B cell (primary cell): ENCODE measurements at regions not wholly inside any gene's neighbourhood (a gene's known extent, or its start where the extent isn't known, plus 50 kb on each side); places are given as distances from the start of the nearest gene placed in this dataset.

Experiments
- ATAC-seq: fragments of 200-7000 bp; cut with Tn5 transposase; one replicate; pipeline ENCODE4 v1.10.0; 2021; ENCODE audit warnings: low read depth, mild to moderate bottlenecking, moderate number of reproducible peaks, moderate library complexity
- CTCF ChIA-PET: fragments of 350-600 bp; sonication (Branson Sonifier 250); formaldehyde crosslinking; loops from one replicate; lab custom pipeline; 2021; ENCODE audit warnings: antibody characterized with exemption, inconsistent platforms; lab: Charles Lee
- POLR2A ChIA-PET: fragments of 350-600 bp; sonication (Branson Sonifier 250); formaldehyde crosslinking; loops from one replicate; lab custom pipeline; 2021; ENCODE audit warnings: antibody characterized with exemption; lab: Charles Lee
- DNase-seq: peaks from one replicate; pipeline ENCODE4 v3.0.0; 2013
- H2AFZ ChIP-seq: 2 replicates; pipeline ENCODE4 v1.6.1; 2012; ENCODE audit warnings: mild to moderate bottlenecking, low read depth, low read length; ENCODE audit not compliant: insufficient read depth, poor library complexity, severe bottlenecking
- H3K27ac ChIP-seq, 2 donors: 1 replicate in 1 of 2; 2 replicates in 1 of 2; pipeline ENCODE4 v1.5.1; 2012 to 2013; ENCODE audit warnings: low read length in 2 of 2, mild to moderate bottlenecking in 2 of 2, moderate library complexity in 1 of 2
- H3K27me3 ChIP-seq, 4 experiments: fragments of 200-600 bp in 1 of 4; sonication (generic) in 1 of 4; replicated peaks in 1 of 4; 1 replicate in 2 of 4; 2 replicates in 2 of 4; pipeline versions ENCODE4 v1.6.1 to v1.7.0; 2013 to 2016; ENCODE audit warnings: low read length in 3 of 4, mild to moderate bottlenecking in 2 of 4, mixed read lengths in 1 of 4, moderate library complexity in 1 of 4; ENCODE audit not compliant: insufficient read depth in 4 of 4, control insufficient read depth in 3 of 4; ENCODE audit errors: control extremely low read depth in 1 of 4
- H3K36me3 ChIP-seq, 2 experiments: replicated peaks in 1 of 2; 1 replicate in 1 of 2; 2 replicates in 1 of 2; pipeline versions ENCODE4 v1.6.1 to v1.7.1; 2013; ENCODE audit warnings: low read length in 1 of 2; ENCODE audit not compliant: insufficient read depth in 2 of 2, control insufficient read depth in 1 of 2; ENCODE audit errors: control extremely low read depth in 1 of 2, extremely low read depth in 1 of 2
- H3K4me1 ChIP-seq, 2 donors: fragments of 200-600 bp in 1 of 2; sonication (generic) in 1 of 2; 1 replicate in 1 of 2; 2 replicates in 1 of 2; pipeline versions ENCODE4 v1.5.1 to v1.6.1; 2013 to 2017; ENCODE audit warnings: low read length in 2 of 2; ENCODE audit not compliant: control insufficient read depth in 2 of 2, insufficient read depth in 2 of 2
- H3K4me2 ChIP-seq: replicated peaks from 2 replicates; pipeline ENCODE3; 2012; ENCODE audit warnings: mild to moderate bottlenecking, low read depth, low read length; ENCODE audit not compliant: poor library complexity, severe bottlenecking
- H3K4me3 ChIP-seq, 5 experiments: fragments of 200-600 bp in 1 of 5; sonication (generic) in 1 of 5; 1 replicate in 3 of 5; 2 replicates in 2 of 5; pipeline versions ENCODE4 v1.5.1 to v1.7.0; 2011 to 2016; ENCODE audit warnings: low read length in 4 of 5, mild to moderate bottlenecking in 4 of 5, low read depth in 2 of 5, control low read depth in 1 of 5, moderate library complexity in 1 of 5; ENCODE audit not compliant: insufficient read depth in 1 of 5; ENCODE audit errors: control extremely low read depth in 1 of 5, extremely low read depth in 1 of 5
- H3K79me2 ChIP-seq: fragments of 200-600 bp; sonication (generic); one replicate; pipeline ENCODE4 v1.6.0; 2016; ENCODE audit warnings: low read length; ENCODE audit not compliant: control insufficient read depth, insufficient read depth
- H3K9ac ChIP-seq: fragments of 200-600 bp; sonication (generic); 2 replicates; pipeline ENCODE4 v1.6.1; 2017; ENCODE audit warnings: mild to moderate bottlenecking, low read length, moderate library complexity
- H3K9me3 ChIP-seq, 3 donors: one replicate each; pipeline versions ENCODE4 v1.6.1 to v1.7.1; 2013; ENCODE audit warnings: low read length in 2 of 3; ENCODE audit not compliant: control insufficient read depth in 2 of 3, insufficient read depth in 1 of 3; ENCODE audit errors: control extremely low read depth in 1 of 3
- H4K20me1 ChIP-seq: 2 replicates; pipeline ENCODE4 v1.6.0; 2012; ENCODE audit warnings: mild to moderate bottlenecking, low read length; ENCODE audit not compliant: insufficient read depth, control insufficient read depth, poor library complexity, severe bottlenecking
- H3K27ac Mint-ChIP-seq: one replicate; pipeline ENCODE4 v1.8.0; 2021; ENCODE audit warnings: mixed read lengths
- H3K27me3 Mint-ChIP-seq: one replicate; pipeline ENCODE4 v1.8.0; 2021; ENCODE audit warnings: mixed read lengths
- H3K4me1 Mint-ChIP-seq: one replicate; pipeline ENCODE4 v1.8.0; 2021; ENCODE audit warnings: mixed read lengths
- H3K4me3 Mint-ChIP-seq: one replicate; pipeline ENCODE4 v1.8.0; 2021; ENCODE audit warnings: mixed read lengths
- H3K9me3 Mint-ChIP-seq: one replicate; pipeline ENCODE4 v1.8.0; 2022; ENCODE audit warnings: mixed read lengths; ENCODE audit not compliant: insufficient read depth
- EZH2 ChIP-seq: IDR thresholded peaks from 2 replicates; pipeline ENCODE4 v1.6.1; 2012; ENCODE audit warnings: borderline replicate concordance, low read depth, mild to moderate bottlenecking, moderate library complexity, low read length; ENCODE audit not compliant: insufficient read depth, poor library complexity, severe bottlenecking
- WGBS: methylation state at CpG from one replicate; pipeline ENCODE4 v1.1.5; 2013; ENCODE audit warnings: missing lambda C conversion rate; ENCODE audit not compliant: insufficient coverage; 5-methylcytosine and 5-hydroxymethylcytosine counted together
- intact Hi-C: fragments of 100-400 bp; cut with micrococcal nuclease; formaldehyde crosslinking; loops from one replicate; pipeline ENCODE4 v1.10.0; 2022
- TF ChIP-seq, protein P1 (sequence below): fragments of 200-600 bp; IDR thresholded peaks from one replicate; pipeline ENCODE4 v1.8.0; 2022; ENCODE audit warnings: antibody characterized with exemption, mild to moderate bottlenecking

DNA sequence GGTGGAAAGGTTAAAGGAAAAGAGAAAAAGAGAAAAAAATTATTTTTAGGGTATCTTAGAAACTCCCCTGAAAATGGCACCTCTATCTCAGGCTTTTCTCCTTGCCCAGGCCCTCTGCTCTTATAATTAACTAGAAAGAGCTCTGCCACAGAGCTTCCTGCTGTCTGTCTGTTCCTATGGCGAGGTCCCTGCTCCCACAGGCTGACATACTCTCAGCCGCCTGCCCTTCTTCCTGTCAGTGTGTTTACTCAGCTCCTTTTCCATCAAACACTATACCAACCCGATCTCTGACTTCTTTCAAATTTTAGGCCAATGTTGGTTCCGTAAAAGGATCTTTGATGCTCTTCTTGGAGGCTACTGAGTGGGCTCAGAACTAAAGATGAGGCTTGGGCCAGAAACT is 482.6 kb downstream of the DMAC1 start:
- H3K9me3 ChIP-seq = peaks cover 0 to 21% (median 13%) of the 10 kb centered on the region in 3 donors
- H4K20me1 ChIP-seq = no peaks in the 10 kb centered on the region
- TF ChIP-seq, protein P1, sequence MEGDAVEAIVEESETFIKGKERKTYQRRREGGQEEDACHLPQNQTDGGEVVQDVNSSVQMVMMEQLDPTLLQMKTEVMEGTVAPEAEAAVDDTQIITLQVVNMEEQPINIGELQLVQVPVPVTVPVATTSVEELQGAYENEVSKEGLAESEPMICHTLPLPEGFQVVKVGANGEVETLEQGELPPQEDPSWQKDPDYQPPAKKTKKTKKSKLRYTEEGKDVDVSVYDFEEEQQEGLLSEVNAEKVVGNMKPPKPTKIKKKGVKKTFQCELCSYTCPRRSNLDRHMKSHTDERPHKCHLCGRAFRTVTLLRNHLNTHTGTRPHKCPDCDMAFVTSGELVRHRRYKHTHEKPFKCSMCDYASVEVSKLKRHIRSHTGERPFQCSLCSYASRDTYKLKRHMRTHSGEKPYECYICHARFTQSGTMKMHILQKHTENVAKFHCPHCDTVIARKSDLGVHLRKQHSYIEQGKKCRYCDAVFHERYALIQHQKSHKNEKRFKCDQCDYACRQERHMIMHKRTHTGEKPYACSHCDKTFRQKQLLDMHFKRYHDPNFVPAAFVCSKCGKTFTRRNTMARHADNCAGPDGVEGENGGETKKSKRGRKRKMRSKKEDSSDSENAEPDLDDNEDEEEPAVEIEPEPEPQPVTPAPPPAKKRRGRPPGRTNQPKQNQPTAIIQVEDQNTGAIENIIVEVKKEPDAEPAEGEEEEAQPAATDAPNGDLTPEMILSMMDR = no peak
- no peak for TF ChIP-seq EZH2
- no peak overlapping the region for H3K4me3 ChIP-seq
- 21% methylated on average over 2 of the region's 4 CpGs for WGBS
- H3K4me1 Mint-ChIP-seq = no peaks in the 10 kb centered on the region
- ATAC-seq = no peak
- no peak overlapping the region for H3K27ac ChIP-seq
- H3K4me1 ChIP-seq = no peaks in the 10 kb centered on the region
- H3K27me3 ChIP-seq = peaks cover 0 to 3% (median 0%) of the 10 kb centered on the region in 4 experiments
- POLR2A ChIA-PET = no interaction called here
- H3K36me3 ChIP-seq = no peaks in the 10 kb centered on the region
- intact Hi-C loops = no loop called here
- no peak overlapping the region for H3K27ac Mint-ChIP-seq
- H3K4me2 ChIP-seq = no peak overlapping the region
- CTCF ChIA-PET = interaction anchor here (1.1 kb wide), 1 partner anchor 12 kb away, joined by 3 read pairs; no protein-coding TSS in a partner anchor
- no peak overlapping the region for H3K4me3 Mint-ChIP-seq
- H2AFZ ChIP-seq = no peak overlapping the region
- no peak overlapping the region for H3K9ac ChIP-seq
- H3K27me3 Mint-ChIP-seq = no peaks in the 10 kb centered on the region
- H3K9me3 Mint-ChIP-seq = peaks cover 11% of the 10 kb centered on the region
- H3K79me2 ChIP-seq = no peaks in the 10 kb centered on the region
- DNase-seq = no peak

DNA sequence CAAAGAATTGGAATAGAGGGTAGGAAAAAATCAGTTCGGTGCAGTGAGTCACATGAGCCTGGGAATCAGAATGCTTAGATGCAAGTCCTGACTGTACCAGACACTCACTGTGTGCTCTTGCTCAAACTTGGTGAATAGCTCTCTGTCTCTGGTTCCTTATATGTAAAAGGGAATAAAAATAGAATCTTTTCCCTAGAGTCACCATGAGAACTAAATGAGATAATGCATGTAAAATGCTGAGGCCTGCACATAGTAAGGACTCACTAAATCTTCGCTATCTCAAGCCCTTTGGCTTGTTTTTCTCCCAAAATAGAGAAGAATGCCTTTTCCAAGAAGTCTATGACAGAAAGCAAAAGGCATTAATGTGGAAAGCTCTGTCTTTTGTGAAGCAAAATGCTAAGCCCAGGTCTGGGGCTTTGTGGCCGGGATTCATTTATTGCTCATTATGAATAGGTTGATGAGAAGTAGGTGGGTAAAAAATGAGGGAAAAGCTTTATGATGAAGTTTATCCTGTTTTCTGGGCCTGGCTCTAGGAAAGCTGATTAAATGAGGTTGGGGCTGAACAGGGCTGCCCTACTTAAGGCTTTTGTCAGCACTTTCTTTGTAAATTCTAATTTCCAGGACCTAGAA is 483.3 kb downstream of the DMAC1 start:
- TF ChIP-seq, protein P1 = no peak
- no peak for TF ChIP-seq EZH2
- peaks cover 13% of the 10 kb centered on the region for H3K9me3 Mint-ChIP-seq
- Histone ChIP-seq H3K4me1 (no peaks in the 10 kb centered on the region), H3K9me3 (peaks cover 0 to 21% (median 13%) of the 10 kb centered on the region in 3 donors), H3K4me2 (no peak overlapping the region), H2AFZ (no peak overlapping the region), H3K4me3 (no peak overlapping the region), H3K9ac (no peak overlapping the region), H3K79me2 (no peaks in the 10 kb centered on the region), H3K27me3 (peaks cover 0 to 3% (median 0%) of the 10 kb centered on the region in 4 experiments), H4K20me1 (no peaks in the 10 kb centered on the region), H3K36me3 (no peaks in the 10 kb centered on the region), H3K27ac (no peak overlapping the region)
- H3K4me3 Mint-ChIP-seq = no peak overlapping the region
- H3K4me1 Mint-ChIP-seq = no peaks in the 10 kb centered on the region
- H3K27me3 Mint-ChIP-seq = no peaks in the 10 kb centered on the region
- no peak for DNase-seq
- CTCF ChIA-PET = interaction anchor here (1.1 kb wide), 1 partner anchor 11 kb away, joined by 3 read pairs; no protein-coding TSS in a partner anchor
- intact Hi-C loops = no loop called here
- no peak overlapping the region for H3K27ac Mint-ChIP-seq
- 100% methylated on average over 2 of the region's 3 CpGs for WGBS
- no peak for ATAC-seq
- POLR2A ChIA-PET = no interaction called here
